Stimulated activated CD8-positive, alpha-beta memory T cell treated with anti-CD3 and anti-CD28 coated beads, Interleukin-4, amount 100 ng/mL, for 1 hour (primary cell): ENCODE measurements at regions not wholly inside any gene's neighbourhood (a gene's known extent, or its start where the extent isn't known, plus 50 kb on each side); places are given as distances from the start of the nearest gene placed in this dataset.
"Not testable (repeated sequence)": the region's sequence is repeated elsewhere in the genome, so short reads cannot be mapped to it uniquely, and the experiment has no call there.

Experiments
- DNase-seq, 2 donors: peaks; one replicate each; pipeline ENCODE4 v3.0.0-alpha.2; 2020; ENCODE audit warnings: low read depth in 2 of 2, low spot score in 1 of 2

GRCh38 chr14:22344209-22344608 is 244.8 kb downstream of the DAD1 start:
- not testable (repeated sequence) for DNase-seq

GRCh38 chr14:22341049-22341448 is 248.0 kb downstream of the DAD1 start:
- no peak for DNase-seq

GRCh38 chr14:22338917-22339715 is 249.9 kb downstream of the DAD1 start:
- no peak for DNase-seq

GRCh38 chr14:22338381-22338780 is 250.6 kb downstream of the DAD1 start:
- no peak for DNase-seq

- no peak for DNase-seq
Observed at GRCh38 chr14:22337938-22338337, 251.1 kb downstream of the DAD1 start.

GRCh38 chr14:22337521-22337920 is 251.5 kb downstream of the DAD1 start:
- DNase-seq: no peak

- DNase-seq: no peak
Observed at GRCh38 chr14:22336031-22336430, 253.0 kb downstream of the DAD1 start.

- no peak for DNase-seq
Observed at GRCh38 chr14:22334627-22335026, 254.4 kb downstream of the DAD1 start.

GRCh38 chr14:22334275-22334577 is 254.8 kb downstream of the DAD1 start:
- no peak for DNase-seq

GRCh38 chr14:22333422-22334274 is 255.4 kb downstream of the DAD1 start:
- no peak for DNase-seq

GRCh38 chr14:22332686-22333421 is 256.2 kb downstream of the DAD1 start:
- DNase-seq: no peak

- no peak for DNase-seq
Observed at GRCh38 chr14:22329371-22329770, 259.7 kb downstream of the DAD1 start.

GRCh38 chr14:22325676-22326400 is 263.2 kb downstream of the DAD1 start:
- no peak for DNase-seq

- no peak for DNase-seq
Observed at GRCh38 chr14:22320362-22320750, 268.7 kb downstream of the DAD1 start.

- no peak for DNase-seq
Observed at GRCh38 chr14:22319526-22320361, 269.3 kb downstream of the DAD1 start.

GRCh38 chr14:22318951-22319350 is 270.1 kb downstream of the DAD1 start:
- DNase-seq: no peak

- DNase-seq: no peak
Observed at GRCh38 chr14:22316473-22316872, 272.6 kb downstream of the DAD1 start.

GRCh38 chr14:22315336-22315735 is 273.7 kb downstream of the DAD1 start:
- no peak for DNase-seq

GRCh38 chr14:22314183-22314820 is 274.7 kb downstream of the DAD1 start:
- no peak for DNase-seq
